ENCODE measurements at regions not wholly inside any gene's neighbourhood (a gene's known extent, or its start where the extent isn't known, plus 50 kb on each side); places are given as distances from the start of the nearest gene placed in this dataset.

DNA sequence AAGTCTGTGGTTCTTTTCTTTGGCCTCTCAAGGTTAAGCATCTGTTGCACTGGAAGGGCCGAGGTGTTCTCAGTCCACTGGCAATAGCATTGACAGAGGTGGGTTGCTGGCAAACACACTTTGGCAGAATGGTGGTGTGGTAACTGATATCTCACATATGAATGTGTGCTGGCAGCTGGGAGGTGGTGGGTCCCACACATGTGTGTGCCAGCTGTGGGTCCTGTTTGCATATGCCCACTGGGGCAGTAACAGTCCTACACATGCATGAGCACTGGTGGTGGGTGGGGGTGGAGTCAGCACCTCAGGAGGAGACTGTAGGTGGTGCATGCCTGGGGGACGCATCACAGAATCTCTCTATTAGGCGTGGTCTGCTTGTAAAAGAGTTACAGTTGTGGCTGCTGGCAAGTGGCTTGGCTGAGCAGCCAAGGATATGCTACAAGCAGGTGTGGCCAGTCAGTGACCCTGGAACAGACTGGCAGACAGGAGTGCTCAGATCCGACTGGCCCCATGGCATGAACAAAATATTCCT lies 934.3 kb downstream of the GRIK2 start:
- TF ChIP-seq, protein P1, sequence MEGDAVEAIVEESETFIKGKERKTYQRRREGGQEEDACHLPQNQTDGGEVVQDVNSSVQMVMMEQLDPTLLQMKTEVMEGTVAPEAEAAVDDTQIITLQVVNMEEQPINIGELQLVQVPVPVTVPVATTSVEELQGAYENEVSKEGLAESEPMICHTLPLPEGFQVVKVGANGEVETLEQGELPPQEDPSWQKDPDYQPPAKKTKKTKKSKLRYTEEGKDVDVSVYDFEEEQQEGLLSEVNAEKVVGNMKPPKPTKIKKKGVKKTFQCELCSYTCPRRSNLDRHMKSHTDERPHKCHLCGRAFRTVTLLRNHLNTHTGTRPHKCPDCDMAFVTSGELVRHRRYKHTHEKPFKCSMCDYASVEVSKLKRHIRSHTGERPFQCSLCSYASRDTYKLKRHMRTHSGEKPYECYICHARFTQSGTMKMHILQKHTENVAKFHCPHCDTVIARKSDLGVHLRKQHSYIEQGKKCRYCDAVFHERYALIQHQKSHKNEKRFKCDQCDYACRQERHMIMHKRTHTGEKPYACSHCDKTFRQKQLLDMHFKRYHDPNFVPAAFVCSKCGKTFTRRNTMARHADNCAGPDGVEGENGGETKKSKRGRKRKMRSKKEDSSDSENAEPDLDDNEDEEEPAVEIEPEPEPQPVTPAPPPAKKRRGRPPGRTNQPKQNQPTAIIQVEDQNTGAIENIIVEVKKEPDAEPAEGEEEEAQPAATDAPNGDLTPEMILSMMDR (IDR thresholded peaks at IDR 0.05): no peak
- TF ChIP-seq POLR2A (IDR thresholded peaks at IDR 0.05): no peak
- no peak for TF ChIP-seq POLR2AphosphoS5 (IDR thresholded peaks at IDR 0.05)
